K562 (cell line): ENCODE measurements at regions not wholly inside any gene's neighbourhood (a gene's known extent, or its start where the extent isn't known, plus 50 kb on each side); places are given as distances from the start of the nearest gene placed in this dataset.

Source experiments
- BHLHE40 ChIP-seq: IDR thresholded peaks from 2 replicates; pipeline ENCODE4 v1.6.1; 2011; ENCODE audit warnings: low read length, improper control_type of control experiment
- CHD4 ChIP-seq: fragments of 200-600 bp; sonication (generic); IDR thresholded peaks from 3 replicates; pipeline ENCODE4 v1.6.1; 2012; ENCODE audit warnings: low read depth, mild to moderate bottlenecking, mixed read lengths, low read length, inconsistent platforms; ENCODE audit not compliant: insufficient read depth, insufficient replicate concordance, poor library complexity, severe bottlenecking
- ELF1 ChIP-seq: fragments of 200-800 bp; sonication (Bioruptor generic); IDR thresholded peaks from 2 replicates; pipeline ENCODE4 v1.6.1; 2016; ENCODE audit warnings: missing genetic modification characterization, missing compliant biosample characterization
- EP300 ChIP-seq: IDR thresholded peaks from 2 replicates; pipeline ENCODE4 v1.6.1; 2012; ENCODE audit warnings: low read length, improper control_type of control experiment
- NFYB ChIP-seq: IDR thresholded peaks from 2 replicates; pipeline ENCODE4 v1.6.1; 2011; ENCODE audit warnings: mild to moderate bottlenecking, moderate library complexity; ENCODE audit not compliant: insufficient read length; ENCODE audit errors: extremely low read depth
- RCOR1 ChIP-seq, 2 experiments: IDR thresholded peaks; 2 replicates each; pipeline ENCODE4 v1.6.1; 2012; ENCODE audit warnings: low read depth in 2 of 2, low read length in 2 of 2, borderline replicate concordance in 1 of 2, improper control_type of control experiment in 1 of 2
- SMAD2 ChIP-seq: fragments of 150-350 bp; IDR thresholded peaks from 2 replicates; pipeline ENCODE4 v1.6.1; 2014; ENCODE audit warnings: low read depth, mild to moderate bottlenecking, low read length
- TF ChIP-seq, protein P1 (sequence below): sonication (generic); formaldehyde crosslinking; IDR thresholded peaks from 2 replicates; pipeline ENCODE4 v1.8.1; 2022; ENCODE audit warnings: missing genetic modification reagents
- TF ChIP-seq, protein P2 (sequence below), 2 experiments: fragments of 450-650 bp; formaldehyde crosslinking in 1 of 2; IDR thresholded peaks; 2 replicates each; pipeline versions ENCODE4 v1.4.0 to v1.6.1; 2014 to 2020; ENCODE audit warnings: mild to moderate bottlenecking in 2 of 2, borderline replicate concordance in 1 of 2, low read depth in 1 of 2
- TF ChIP-seq, protein P3 (sequence below), 3 experiments: IDR thresholded peaks in 2 of 3; conservative IDR thresholded peaks in 1 of 3; 2 replicates each; pipeline ENCODE4 v1.5.1; 2011 to 2012; ENCODE audit warnings: low read length in 3 of 3, mild to moderate bottlenecking in 3 of 3, control low read depth in 2 of 3, improper control_type of control experiment in 1 of 3, inconsistent platforms in 1 of 3, low read depth in 1 of 3, mixed read lengths in 1 of 3, moderate library complexity in 1 of 3; ENCODE audit not compliant: insufficient read depth in 2 of 3
- TF ChIP-seq, protein P4 (sequence below): sonication (generic); formaldehyde crosslinking; IDR thresholded peaks from 2 replicates; pipeline ENCODE4 v1.8.1; 2023; ENCODE audit warnings: mild to moderate bottlenecking, missing genetic modification reagents

DNA sequence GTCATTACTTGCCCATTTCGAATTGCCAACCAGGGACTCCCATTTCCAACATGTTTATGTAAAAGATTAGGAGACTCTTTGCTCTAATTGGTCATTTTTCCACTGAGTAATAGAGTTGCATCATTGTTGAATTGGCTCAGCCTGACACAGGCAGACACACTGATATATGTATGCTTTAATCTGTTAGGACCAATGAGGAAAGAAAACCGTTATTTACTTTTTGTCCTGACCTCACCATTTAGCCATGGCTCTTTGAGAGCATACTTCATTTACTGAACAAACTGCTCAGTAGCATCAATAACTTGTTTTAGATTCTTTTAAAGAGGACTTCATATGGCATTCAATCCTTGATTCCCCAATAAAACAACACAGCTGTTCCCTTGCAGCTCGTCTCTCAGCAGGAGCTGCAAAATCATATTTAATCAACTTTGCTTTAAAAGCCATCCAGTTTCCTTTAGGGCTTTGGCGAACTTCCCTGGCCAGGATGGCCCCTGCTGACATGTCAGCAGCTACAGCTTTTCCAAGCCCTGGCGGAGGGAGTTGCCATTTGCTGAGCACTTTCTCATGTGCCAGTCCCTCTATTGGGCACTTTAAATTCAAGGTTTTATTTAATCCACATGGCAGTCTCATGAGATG, 251.5 kb upstream of the TNC start:
- TF ChIP-seq CHD4: no peak
- TF ChIP-seq ELF1 (tag): no peak
- no peak for TF ChIP-seq RCOR1 (IDR thresholded peaks at IDR 0.05; ENCODE audit: borderline replicate concordance in 1 of 2, low read depth in 2 of 2, low read length in 2 of 2)
- TF ChIP-seq, protein P1, sequence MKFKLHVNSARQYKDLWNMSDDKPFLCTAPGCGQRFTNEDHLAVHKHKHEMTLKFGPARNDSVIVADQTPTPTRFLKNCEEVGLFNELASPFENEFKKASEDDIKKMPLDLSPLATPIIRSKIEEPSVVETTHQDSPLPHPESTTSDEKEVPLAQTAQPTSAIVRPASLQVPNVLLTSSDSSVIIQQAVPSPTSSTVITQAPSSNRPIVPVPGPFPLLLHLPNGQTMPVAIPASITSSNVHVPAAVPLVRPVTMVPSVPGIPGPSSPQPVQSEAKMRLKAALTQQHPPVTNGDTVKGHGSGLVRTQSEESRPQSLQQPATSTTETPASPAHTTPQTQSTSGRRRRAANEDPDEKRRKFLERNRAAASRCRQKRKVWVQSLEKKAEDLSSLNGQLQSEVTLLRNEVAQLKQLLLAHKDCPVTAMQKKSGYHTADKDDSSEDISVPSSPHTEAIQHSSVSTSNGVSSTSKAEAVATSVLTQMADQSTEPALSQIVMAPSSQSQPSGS (CRISPR knock-in tag): no peak
- TF ChIP-seq, protein P2, sequence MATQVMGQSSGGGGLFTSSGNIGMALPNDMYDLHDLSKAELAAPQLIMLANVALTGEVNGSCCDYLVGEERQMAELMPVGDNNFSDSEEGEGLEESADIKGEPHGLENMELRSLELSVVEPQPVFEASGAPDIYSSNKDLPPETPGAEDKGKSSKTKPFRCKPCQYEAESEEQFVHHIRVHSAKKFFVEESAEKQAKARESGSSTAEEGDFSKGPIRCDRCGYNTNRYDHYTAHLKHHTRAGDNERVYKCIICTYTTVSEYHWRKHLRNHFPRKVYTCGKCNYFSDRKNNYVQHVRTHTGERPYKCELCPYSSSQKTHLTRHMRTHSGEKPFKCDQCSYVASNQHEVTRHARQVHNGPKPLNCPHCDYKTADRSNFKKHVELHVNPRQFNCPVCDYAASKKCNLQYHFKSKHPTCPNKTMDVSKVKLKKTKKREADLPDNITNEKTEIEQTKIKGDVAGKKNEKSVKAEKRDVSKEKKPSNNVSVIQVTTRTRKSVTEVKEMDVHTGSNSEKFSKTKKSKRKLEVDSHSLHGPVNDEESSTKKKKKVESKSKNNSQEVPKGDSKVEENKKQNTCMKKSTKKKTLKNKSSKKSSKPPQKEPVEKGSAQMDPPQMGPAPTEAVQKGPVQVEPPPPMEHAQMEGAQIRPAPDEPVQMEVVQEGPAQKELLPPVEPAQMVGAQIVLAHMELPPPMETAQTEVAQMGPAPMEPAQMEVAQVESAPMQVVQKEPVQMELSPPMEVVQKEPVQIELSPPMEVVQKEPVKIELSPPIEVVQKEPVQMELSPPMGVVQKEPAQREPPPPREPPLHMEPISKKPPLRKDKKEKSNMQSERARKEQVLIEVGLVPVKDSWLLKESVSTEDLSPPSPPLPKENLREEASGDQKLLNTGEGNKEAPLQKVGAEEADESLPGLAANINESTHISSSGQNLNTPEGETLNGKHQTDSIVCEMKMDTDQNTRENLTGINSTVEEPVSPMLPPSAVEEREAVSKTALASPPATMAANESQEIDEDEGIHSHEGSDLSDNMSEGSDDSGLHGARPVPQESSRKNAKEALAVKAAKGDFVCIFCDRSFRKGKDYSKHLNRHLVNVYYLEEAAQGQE (IDR thresholded peaks at IDR 0.05; ENCODE audit: borderline replicate concordance): no peak
- TF ChIP-seq, protein P2 (CRISPR knock-in tag; IDR thresholded peaks at IDR 0.05; ENCODE audit: low read depth): no peak
- TF ChIP-seq, protein P3, sequence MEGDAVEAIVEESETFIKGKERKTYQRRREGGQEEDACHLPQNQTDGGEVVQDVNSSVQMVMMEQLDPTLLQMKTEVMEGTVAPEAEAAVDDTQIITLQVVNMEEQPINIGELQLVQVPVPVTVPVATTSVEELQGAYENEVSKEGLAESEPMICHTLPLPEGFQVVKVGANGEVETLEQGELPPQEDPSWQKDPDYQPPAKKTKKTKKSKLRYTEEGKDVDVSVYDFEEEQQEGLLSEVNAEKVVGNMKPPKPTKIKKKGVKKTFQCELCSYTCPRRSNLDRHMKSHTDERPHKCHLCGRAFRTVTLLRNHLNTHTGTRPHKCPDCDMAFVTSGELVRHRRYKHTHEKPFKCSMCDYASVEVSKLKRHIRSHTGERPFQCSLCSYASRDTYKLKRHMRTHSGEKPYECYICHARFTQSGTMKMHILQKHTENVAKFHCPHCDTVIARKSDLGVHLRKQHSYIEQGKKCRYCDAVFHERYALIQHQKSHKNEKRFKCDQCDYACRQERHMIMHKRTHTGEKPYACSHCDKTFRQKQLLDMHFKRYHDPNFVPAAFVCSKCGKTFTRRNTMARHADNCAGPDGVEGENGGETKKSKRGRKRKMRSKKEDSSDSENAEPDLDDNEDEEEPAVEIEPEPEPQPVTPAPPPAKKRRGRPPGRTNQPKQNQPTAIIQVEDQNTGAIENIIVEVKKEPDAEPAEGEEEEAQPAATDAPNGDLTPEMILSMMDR (IDR thresholded peaks at IDR 0.05 in 2 of 3, conservative IDR thresholded peaks at IDR 0.05 in 1 of 3; ENCODE audit: insufficient read depth in 2 of 3, low read depth in 1 of 3, low read length in 3 of 3): no peak
- TF ChIP-seq SMAD2: no peak
- TF ChIP-seq, protein P4, sequence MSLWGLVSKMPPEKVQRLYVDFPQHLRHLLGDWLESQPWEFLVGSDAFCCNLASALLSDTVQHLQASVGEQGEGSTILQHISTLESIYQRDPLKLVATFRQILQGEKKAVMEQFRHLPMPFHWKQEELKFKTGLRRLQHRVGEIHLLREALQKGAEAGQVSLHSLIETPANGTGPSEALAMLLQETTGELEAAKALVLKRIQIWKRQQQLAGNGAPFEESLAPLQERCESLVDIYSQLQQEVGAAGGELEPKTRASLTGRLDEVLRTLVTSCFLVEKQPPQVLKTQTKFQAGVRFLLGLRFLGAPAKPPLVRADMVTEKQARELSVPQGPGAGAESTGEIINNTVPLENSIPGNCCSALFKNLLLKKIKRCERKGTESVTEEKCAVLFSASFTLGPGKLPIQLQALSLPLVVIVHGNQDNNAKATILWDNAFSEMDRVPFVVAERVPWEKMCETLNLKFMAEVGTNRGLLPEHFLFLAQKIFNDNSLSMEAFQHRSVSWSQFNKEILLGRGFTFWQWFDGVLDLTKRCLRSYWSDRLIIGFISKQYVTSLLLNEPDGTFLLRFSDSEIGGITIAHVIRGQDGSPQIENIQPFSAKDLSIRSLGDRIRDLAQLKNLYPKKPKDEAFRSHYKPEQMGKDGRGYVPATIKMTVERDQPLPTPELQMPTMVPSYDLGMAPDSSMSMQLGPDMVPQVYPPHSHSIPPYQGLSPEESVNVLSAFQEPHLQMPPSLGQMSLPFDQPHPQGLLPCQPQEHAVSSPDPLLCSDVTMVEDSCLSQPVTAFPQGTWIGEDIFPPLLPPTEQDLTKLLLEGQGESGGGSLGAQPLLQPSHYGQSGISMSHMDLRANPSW (CRISPR knock-in tag): no peak
- no peak for TF ChIP-seq EP300
- TF ChIP-seq NFYB: no peak
- TF ChIP-seq BHLHE40: no peak
